ENCODE measurements at regions not wholly inside any gene's neighbourhood (a gene's known extent, or its start where the extent isn't known, plus 50 kb on each side); places are given as distances from the start of the nearest gene placed in this dataset.

DNA sequence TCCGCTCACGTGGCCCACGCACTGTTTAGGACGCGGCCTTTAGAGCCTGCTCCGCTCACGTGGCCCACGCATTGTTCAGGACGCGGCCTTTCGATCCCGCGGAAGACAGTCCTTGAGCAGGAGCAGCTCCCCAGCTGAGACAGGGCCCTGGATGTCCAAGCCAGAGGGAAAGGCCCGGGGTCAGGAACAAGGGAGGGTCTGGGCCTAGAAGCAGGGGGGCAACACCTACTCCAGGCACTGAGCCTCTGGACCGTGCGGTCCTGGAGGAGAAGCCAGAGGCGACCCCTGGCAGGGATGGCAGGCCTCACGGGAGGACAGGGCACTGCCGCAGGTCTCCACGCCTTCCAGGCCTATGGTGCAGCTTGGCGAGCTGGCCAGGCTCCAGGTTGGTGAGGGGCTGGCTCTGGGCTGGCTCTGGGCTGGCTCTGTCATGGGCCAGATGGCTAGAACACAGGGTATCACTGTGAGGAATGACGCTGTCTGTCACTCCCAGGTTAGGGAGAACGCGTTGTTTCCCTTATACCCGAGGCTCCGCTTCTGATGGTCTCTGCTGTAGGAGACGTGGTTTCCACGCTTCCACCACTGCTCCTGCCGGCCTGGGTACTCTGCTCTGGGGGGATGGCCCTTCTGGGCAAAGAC, 341.7 kb downstream of the TMEM121 start:
- TF ChIP-seq CEBPB (IDR thresholded peaks at IDR 0.05; ENCODE audit: borderline replicate concordance, low read depth, low read length): no peak
- TF ChIP-seq ATF6 (CRISPR knock-in tag; conservative IDR thresholded peaks at IDR 0.05): no peak
- TF ChIP-seq POLR2A (IDR thresholded peaks at IDR 0.05; ENCODE audit: insufficient read depth in 1 of 2, low read depth in 2 of 2, low read length in 2 of 2): no peak
- TF ChIP-seq ATRX (CRISPR knock-in tag; IDR thresholded peaks at IDR 0.05; ENCODE audit: borderline replicate concordance): no peak

Data from HepG2 (cell line).